HepG2 (cell line): ENCODE measurements at regions not wholly inside any gene's neighbourhood (a gene's known extent, or its start where the extent isn't known, plus 50 kb on each side); places are given as distances from the start of the nearest gene placed in this dataset.

ENCODE experiments used
- BCL6 ChIP-seq: IDR thresholded peaks from 2 replicates; pipeline ENCODE4 v1.6.1; 2016; ENCODE audit warnings: missing genetic modification reagents, missing compliant biosample characterization
- CEBPB ChIP-seq: IDR thresholded peaks from 2 replicates; pipeline ENCODE4 v1.6.1; 2011; ENCODE audit warnings: low read depth, low read length, improper control_type of control experiment, borderline replicate concordance
- EP300 ChIP-seq, 3 experiments: sonication (generic) in 1 of 3; formaldehyde crosslinking in 1 of 3; IDR thresholded peaks; 2 replicates each; pipeline versions ENCODE4 v1.5.1 to v1.6.1; 2011 to 2020; ENCODE audit warnings: low read depth in 2 of 3, low read length in 2 of 3, borderline replicate concordance in 1 of 3, improper control_type of control experiment in 1 of 3, mild to moderate bottlenecking in 1 of 3, missing genetic modification reagents in 1 of 3, moderate library complexity in 1 of 3
- GATAD1 ChIP-seq: IDR thresholded peaks from 2 replicates; pipeline ENCODE4 v1.6.1; 2016; ENCODE audit warnings: missing genetic modification reagents, missing compliant biosample characterization
- HOMEZ ChIP-seq: IDR thresholded peaks from 2 replicates; pipeline ENCODE4 v1.6.1; 2016; ENCODE audit warnings: low read depth
- KLF9 ChIP-seq: IDR thresholded peaks from 2 replicates; pipeline ENCODE4 v1.6.1; 2016; ENCODE audit warnings: low read depth
- MYC ChIP-seq: sonication (generic); formaldehyde crosslinking; IDR thresholded peaks from 2 replicates; pipeline ENCODE4 v1.9.0; 2021; ENCODE audit warnings: missing genetic modification reagents, borderline replicate concordance
- NR2F6 ChIP-seq, 2 experiments: IDR thresholded peaks; 2 replicates each; pipeline ENCODE4 v1.6.1; 2016; ENCODE audit warnings: antibody characterized with exemption in 1 of 2, mild to moderate bottlenecking in 1 of 2
- SMARCE1 ChIP-seq: fragments of 450-650 bp; IDR thresholded peaks from 2 replicates; pipeline ENCODE4 v1.6.1; 2017; ENCODE audit warnings: borderline replicate concordance
- THRA ChIP-seq: sonication (generic); formaldehyde crosslinking; IDR thresholded peaks from 2 replicates; pipeline ENCODE4 v1.4.0; 2020; ENCODE audit warnings: missing genetic modification reagents, borderline replicate concordance
- ZBTB26 ChIP-seq: IDR thresholded peaks from 2 replicates; pipeline ENCODE4 v1.6.1; 2016; ENCODE audit warnings: missing compliant biosample characterization, missing genetic modification reagents, borderline replicate concordance
- ZNF136 ChIP-seq: sonication (generic); formaldehyde crosslinking; IDR thresholded peaks from 2 replicates; pipeline ENCODE4 v1.8.1; 2022; ENCODE audit warnings: low read depth, mild to moderate bottlenecking, moderate library complexity, missing genetic modification reagents
- ZNF775 ChIP-seq: sonication (generic); formaldehyde crosslinking; IDR thresholded peaks from 2 replicates; pipeline ENCODE4 v1.4.0; 2020; ENCODE audit warnings: missing genetic modification reagents, mild to moderate bottlenecking, moderate library complexity, borderline replicate concordance
- ZNF83 ChIP-seq: sonication (generic); formaldehyde crosslinking; IDR thresholded peaks from 2 replicates; pipeline ENCODE4 v1.4.0; 2020; ENCODE audit warnings: missing genetic modification reagents, mild to moderate bottlenecking, borderline replicate concordance
- ZSCAN9 ChIP-seq: IDR thresholded peaks from 2 replicates; pipeline ENCODE4 v1.6.1; 2016; ENCODE audit warnings: borderline replicate concordance
- TF ChIP-seq, protein P1 (sequence below): sonication (generic); formaldehyde crosslinking; IDR thresholded peaks from 2 replicates; pipeline ENCODE4 v1.5.0; 2020; ENCODE audit warnings: mild to moderate bottlenecking, missing genetic modification reagents, borderline replicate concordance

- TF ChIP-seq, protein P1, sequence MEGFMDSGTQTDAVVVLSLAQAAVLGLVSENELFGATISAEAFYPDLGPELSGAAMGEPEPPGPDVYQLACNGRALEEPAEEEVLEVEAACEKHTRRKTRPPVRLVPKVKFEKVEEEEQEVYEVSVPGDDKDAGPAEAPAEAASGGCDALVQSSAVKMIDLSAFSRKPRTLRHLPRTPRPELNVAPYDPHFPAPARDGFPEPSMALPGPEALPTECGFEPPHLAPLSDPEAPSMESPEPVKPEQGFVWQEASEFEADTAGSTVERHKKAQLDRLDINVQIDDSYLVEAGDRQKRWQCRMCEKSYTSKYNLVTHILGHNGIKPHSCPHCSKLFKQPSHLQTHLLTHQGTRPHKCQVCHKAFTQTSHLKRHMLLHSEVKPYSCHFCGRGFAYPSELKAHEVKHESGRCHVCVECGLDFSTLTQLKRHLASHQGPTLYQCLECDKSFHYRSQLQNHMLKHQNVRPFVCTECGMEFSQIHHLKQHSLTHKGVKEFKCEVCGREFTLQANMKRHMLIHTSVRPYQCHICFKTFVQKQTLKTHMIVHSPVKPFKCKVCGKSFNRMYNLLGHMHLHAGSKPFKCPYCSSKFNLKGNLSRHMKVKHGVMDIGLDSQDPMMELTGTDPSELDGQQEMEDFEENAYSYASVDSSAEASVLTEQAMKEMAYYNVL (CRISPR knock-in tag) = no peak
- TF ChIP-seq ZSCAN9 (CRISPR knock-in tag) = no peak
- TF ChIP-seq MYC (CRISPR knock-in tag) = no peak
- TF ChIP-seq KLF9 (CRISPR knock-in tag) = no peak
- peak; percentile 95 for TF ChIP-seq CEBPB
- no peak for TF ChIP-seq ZNF775 (CRISPR knock-in tag)
- no peak for TF ChIP-seq GATAD1 (CRISPR knock-in tag)
- TF ChIP-seq ZNF83 (CRISPR knock-in tag) = no peak
- peak in 1 of 2 experiments; percentile 5; a peak in 1 of 4 replicates for TF ChIP-seq EP300 (IDR thresholded peaks at IDR 0.05; ENCODE audit: low read depth in 2 of 2, low read length in 2 of 2)
- no peak for TF ChIP-seq EP300 (CRISPR knock-in tag; IDR thresholded peaks at IDR 0.05; ENCODE audit: borderline replicate concordance)
- TF ChIP-seq ZNF136 (CRISPR knock-in tag) = no peak
- no peak for TF ChIP-seq ZBTB26 (CRISPR knock-in tag)
- TF ChIP-seq HOMEZ (CRISPR knock-in tag) = 0 out of 2 replicates have a peak, but pooled peaks have one; percentile 30
- TF ChIP-seq SMARCE1 = no peak
- TF ChIP-seq NR2F6 (IDR thresholded peaks at IDR 0.05) = no peak
- 0 out of 2 replicates have a peak, but pooled peaks have one; percentile 18 for TF ChIP-seq NR2F6 (CRISPR knock-in tag; IDR thresholded peaks at IDR 0.05)
- TF ChIP-seq THRA (CRISPR knock-in tag) = peak; percentile 81; the same call in 1 of the 2 replicates
- peak; percentile 68 for TF ChIP-seq BCL6 (CRISPR knock-in tag)
These were observed 145.4 kb upstream of the SPOPL start (continued) for GRCh38 chr2:138356178-138356577.
